ENCODE measurements at regions not wholly inside any gene's neighbourhood (a gene's known extent, or its start where the extent isn't known, plus 50 kb on each side); places are given as distances from the start of the nearest gene placed in this dataset.
A peak's percentile ranks its signal among the peaks of the same experiment; 100 is the strongest.
"Not testable (repeated sequence)": the region's sequence is repeated elsewhere in the genome, so short reads cannot be mapped to it uniquely, and the experiment has no call there.

- TF ChIP-seq AR (CRISPR knock-in tag; IDR thresholded peaks at IDR 0.05) (no peak), CREM (CRISPR knock-in tag; IDR thresholded peaks at IDR 0.05) (no peak), KAT7 (CRISPR knock-in tag; IDR thresholded peaks at IDR 0.05; ENCODE audit: borderline replicate concordance) (no peak)
Observed at GRCh38 chr4:60913671-60914070, 286.5 kb upstream of the ADGRL3 start (continued).

- POLR2A ChIA-PET; H3K9me3 Mint-ChIP-seq; H3K36me3 Mint-ChIP-seq; CTCF ChIA-PET; ATAC-seq; DNase-seq (ENCODE audit: low spot score); H3K4me3 Mint-ChIP-seq; H3K27ac Mint-ChIP-seq: not testable (repeated sequence)
- H3K27me3 Mint-ChIP-seq (ENCODE audit: low read depth): peaks cover 10% of the 10 kb centered on the region
- peaks cover 16% of the 10 kb centered on the region for H3K4me1 Mint-ChIP-seq
Observed at GRCh38 chr4:60921735-60922134, 278.4 kb upstream of the ADGRL3 start.

- no peak overlapping the region for H3K27ac Mint-ChIP-seq
- ChIA-PET POLR2A (no interaction called here), CTCF (no interaction called here)
- no peaks in the 10 kb centered on the region for H3K9me3 Mint-ChIP-seq
- no peaks in the 10 kb centered on the region for H3K36me3 Mint-ChIP-seq
- DNase-seq (ENCODE audit: low spot score): no peak
- H3K27me3 Mint-ChIP-seq (ENCODE audit: low read depth): peaks cover 10% of the 10 kb centered on the region
- TF ChIP-seq NFYB (CRISPR knock-in tag; conservative IDR thresholded peaks at IDR 0.05; ENCODE audit: low read depth): no peak
- TF ChIP-seq NR1H2 (CRISPR knock-in tag; IDR thresholded peaks at IDR 0.05): no peak
- no peak for TF ChIP-seq ZNF232 (CRISPR knock-in tag; IDR thresholded peaks at IDR 0.05)
- no peak for TF ChIP-seq TEAD1 (CRISPR knock-in tag; IDR thresholded peaks at IDR 0.05)
- no peak for TF ChIP-seq ZNF425 (CRISPR knock-in tag; conservative IDR thresholded peaks at IDR 0.05)
- no peak for TF ChIP-seq TEAD4 (CRISPR knock-in tag; IDR thresholded peaks at IDR 0.05)
- TF ChIP-seq ZNF121 (CRISPR knock-in tag; IDR thresholded peaks at IDR 0.05): no peak
- no peak for TF ChIP-seq KAT7 (CRISPR knock-in tag; IDR thresholded peaks at IDR 0.05; ENCODE audit: borderline replicate concordance)
- TF ChIP-seq GABPB1 (CRISPR knock-in tag; IDR thresholded peaks at IDR 0.05): no peak
- no peak for TF ChIP-seq MAX (CRISPR knock-in tag; IDR thresholded peaks at IDR 0.05)
- no peak for TF ChIP-seq OVOL2 (CRISPR knock-in tag; IDR thresholded peaks at IDR 0.05; ENCODE audit: borderline replicate concordance)
- TF ChIP-seq ZNF317 (CRISPR knock-in tag; IDR thresholded peaks at IDR 0.05; ENCODE audit: borderline replicate concordance, low read depth): no peak
- TF ChIP-seq SMAD4 (CRISPR knock-in tag; IDR thresholded peaks at IDR 0.05): no peak
- TF ChIP-seq ZBTB21 (CRISPR knock-in tag; IDR thresholded peaks at IDR 0.05; ENCODE audit: borderline replicate concordance): no peak
- TF ChIP-seq USF2 (CRISPR knock-in tag; IDR thresholded peaks at IDR 0.05): no peak
- TF ChIP-seq USF1 (CRISPR knock-in tag; IDR thresholded peaks at IDR 0.05): no peak
- ATAC-seq: peak; percentile 62
- no peak overlapping the region for H3K4me3 Mint-ChIP-seq
- peaks cover 19% of the 10 kb centered on the region for H3K4me1 Mint-ChIP-seq
Observed at GRCh38 chr4:60923075-60923474, 277.1 kb upstream of the ADGRL3 start.

Measured in WTC11 (cell line).